K562 (cell line): ENCODE measurements at regions not wholly inside any gene's neighbourhood (a gene's known extent, or its start where the extent isn't known, plus 50 kb on each side); places are given as distances from the start of the nearest gene placed in this dataset.
"Not testable (repeated sequence)": the region's sequence is repeated elsewhere in the genome, so short reads cannot be mapped to it uniquely, and the experiment has no call there.

Experiments used
- ARHGAP35 ChIP-seq: fragments of 450-650 bp; IDR thresholded peaks from 2 replicates; pipeline ENCODE4 v1.6.1; 2018; ENCODE audit not compliant: partially characterized antibody
- ARID3A ChIP-seq: IDR thresholded peaks from 2 replicates; pipeline ENCODE4 v1.6.1; 2012; ENCODE audit warnings: low read depth, low read length, improper control_type of control experiment, borderline replicate concordance
- ATF7 ChIP-seq: fragments of 450-650 bp; IDR thresholded peaks from 2 replicates; pipeline ENCODE4 v1.7.1; 2014; ENCODE audit warnings: mild to moderate bottlenecking, moderate library complexity
- CBFA2T3 ChIP-seq: fragments of 450-650 bp; IDR thresholded peaks from 2 replicates; pipeline ENCODE4 v1.6.1; 2017
- CHD2 ChIP-seq: IDR thresholded peaks from 2 replicates; pipeline ENCODE4 v1.6.1; 2011; ENCODE audit warnings: low read depth, low read length
- CSDE1 ChIP-seq, 2 experiments: fragments of 450-650 bp; IDR thresholded peaks; 2 replicates each; pipeline ENCODE4 v1.6.1; 2016; ENCODE audit warnings: mild to moderate bottlenecking in 1 of 2
- DLX4 ChIP-seq: fragments of 250-450 bp; sonication (Bioruptor Pico); IDR thresholded peaks from 2 replicates; pipeline ENCODE4 v1.6.1; 2021; ENCODE audit warnings: mild to moderate bottlenecking
- EP400 ChIP-seq: fragments of 450-650 bp; IDR thresholded peaks from 2 replicates; pipeline ENCODE4 v1.6.1; 2017; ENCODE audit warnings: antibody characterized with exemption, mild to moderate bottlenecking, moderate library complexity
- ETV1 ChIP-seq: fragments of 450-650 bp; conservative IDR thresholded peaks from 2 replicates; pipeline ENCODE4 v1.6.1; 2016; ENCODE audit warnings: missing genetic modification characterization, control low read depth, low read depth, missing compliant biosample characterization
- GATAD2B ChIP-seq: fragments of 450-650 bp; IDR thresholded peaks from 2 replicates; pipeline ENCODE4 v1.6.1; 2017; ENCODE audit warnings: mild to moderate bottlenecking, borderline replicate concordance
- GTF2A2 ChIP-seq: IDR thresholded peaks from 2 replicates; pipeline ENCODE4 v1.6.1; 2016; ENCODE audit warnings: mild to moderate bottlenecking, missing genetic modification characterization, missing compliant biosample characterization
- HDAC3 ChIP-seq: fragments of 450-650 bp; IDR thresholded peaks from 2 replicates; pipeline ENCODE4 v1.6.1; 2018; ENCODE audit warnings: borderline replicate concordance, mild to moderate bottlenecking, moderate library complexity; ENCODE audit not compliant: partially characterized antibody
- HMBOX1 ChIP-seq: sonication (generic); IDR thresholded peaks from 2 replicates; pipeline ENCODE4 v1.6.1; 2016
- HNRNPUL1 ChIP-seq: fragments of 200-400 bp; formaldehyde crosslinking; IDR thresholded peaks from 2 replicates; pipeline ENCODE4 v1.6.1; 2017; ENCODE audit warnings: low read length
- ID3 ChIP-seq, 2 experiments: fragments of 250-450 bp in 1 of 2; fragments of 450-650 bp in 1 of 2; sonication (Bioruptor Pico) in 1 of 2; IDR thresholded peaks; 2 replicates each; pipeline versions ENCODE4 v1.6.1 to v1.8.0; 2016 to 2021; ENCODE audit warnings: mild to moderate bottlenecking in 2 of 2, moderate library complexity in 2 of 2, missing compliant biosample characterization in 1 of 2, missing genetic modification characterization in 1 of 2
- ILF3 ChIP-seq: fragments of 450-650 bp; IDR thresholded peaks from 2 replicates; pipeline ENCODE4 v1.6.1; 2018; ENCODE audit warnings: antibody characterized with exemption, mild to moderate bottlenecking, moderate library complexity, borderline replicate concordance
- L3MBTL2 ChIP-seq: fragments of 450-650 bp; IDR thresholded peaks from 2 replicates; pipeline ENCODE4 v1.6.1; 2016; ENCODE audit warnings: mild to moderate bottlenecking, moderate library complexity
- MNT ChIP-seq, 2 experiments: fragments of 450-650 bp; conservative IDR thresholded peaks; 2 replicates each; pipeline ENCODE4 v1.6.1; 2017; ENCODE audit warnings: mild to moderate bottlenecking in 2 of 2, moderate library complexity in 2 of 2
- NCOA1 ChIP-seq: fragments of 450-650 bp; IDR thresholded peaks from 2 replicates; pipeline ENCODE4 v1.6.1; 2016; ENCODE audit warnings: low read depth
- RFX1 ChIP-seq: fragments of 450-650 bp; IDR thresholded peaks from 2 replicates; pipeline ENCODE4 v1.6.1; 2016; ENCODE audit warnings: mild to moderate bottlenecking, moderate library complexity
- SPI1 ChIP-seq: IDR thresholded peaks from 2 replicates; pipeline ENCODE4 v1.6.1; 2011; ENCODE audit warnings: low read depth, low read length, control low read depth, borderline replicate concordance
- TARDBP ChIP-seq: fragments of 450-650 bp; IDR thresholded peaks from 2 replicates; pipeline ENCODE4 v1.6.1; 2016
- TBP ChIP-seq: optimal IDR thresholded peaks from 2 replicates; pipeline ENCODE3; 2011; ENCODE audit warnings: low read depth, low read length, improper control_type of control experiment
- ZNF212 ChIP-seq: fragments of 450-650 bp; formaldehyde crosslinking; IDR thresholded peaks from 2 replicates; pipeline ENCODE4 v1.4.0; 2020; ENCODE audit warnings: mild to moderate bottlenecking
- ZNF77 ChIP-seq: fragments of 250-450 bp; sonication (Bioruptor Pico); IDR thresholded peaks from 2 replicates; pipeline ENCODE4 v1.5.0; 2020

GRCh38 chr1:120942218-120942944 is 52.8 kb downstream of the PPIAL4A start (continued):
- TF ChIP-seq SPI1, result 0 out of 2 replicates have a peak, but pooled peaks have one; percentile 37
- peak; percentile 89 for TF ChIP-seq DLX4 (CRISPR knock-in tag)
- TF ChIP-seq ATF7, result peak; percentile 96
- TF ChIP-seq ID3 (CRISPR knock-in tag; IDR thresholded peaks at IDR 0.05), result not testable (repeated sequence)
- TF ChIP-seq ID3 (tag; IDR thresholded peaks at IDR 0.05), result 0 out of 2 replicates have a peak, but pooled peaks have one; percentile 38
- TF ChIP-seq ILF3, result peak; percentile 98
- peak; percentile 70; the same call in 1 of the 2 replicates for TF ChIP-seq L3MBTL2
- TF ChIP-seq ARHGAP35, result peak; percentile 97
- peak; percentile 78 for TF ChIP-seq CHD2
- peak; percentile 63 for TF ChIP-seq HDAC3
- 0 out of 2 replicates have a peak, but pooled peaks have one; percentile 8 for TF ChIP-seq ETV1 (tag)
- 0 out of 2 replicates have a peak, but pooled peaks have one; percentile 10 for TF ChIP-seq ZNF212 (CRISPR knock-in tag)
- peak; percentile 77 for TF ChIP-seq TBP
- peak; percentile 97 for TF ChIP-seq GTF2A2
- peak; percentile 49 to 60; a peak in 2 of 4 replicates for TF ChIP-seq MNT (conservative IDR thresholded peaks at IDR 0.05)
- TF ChIP-seq HMBOX1, result peak; percentile 77
- peak in 1 of 2 experiments; percentile 96; a peak in 2 of 4 replicates for TF ChIP-seq CSDE1 (IDR thresholded peaks at IDR 0.05)
- 0 out of 2 replicates have a peak, but pooled peaks have one; percentile 60 for TF ChIP-seq NCOA1
- peak; percentile 55; the same call in 1 of the 2 replicates for TF ChIP-seq GATAD2B
- peak; percentile 12; the same call in 1 of the 2 replicates for TF ChIP-seq CBFA2T3
- peak; percentile 28; the same call in 1 of the 2 replicates for TF ChIP-seq RFX1
- peak; percentile 85; the same call in 1 of the 2 replicates for TF ChIP-seq ARID3A
- peak; percentile 80; the same call in 1 of the 2 replicates for TF ChIP-seq ZNF77 (CRISPR knock-in tag)
- peak; percentile 96 for TF ChIP-seq HNRNPUL1
- TF ChIP-seq EP400, result peak; percentile 71
- TF ChIP-seq TARDBP, result peak; percentile 66; the same call in 1 of the 2 replicates
